Keratinocyte (primary cell): ENCODE measurements at regions not wholly inside any gene's neighbourhood (a gene's known extent, or its start where the extent isn't known, plus 50 kb on each side); places are given as distances from the start of the nearest gene placed in this dataset.

Experiments
- DNase-seq: peaks from one replicate; pipeline ENCODE4 v3.0.0-alpha.2; 2011; ENCODE audit warnings: low read depth, missing footprints, low spot score
- FAIRE-seq: peaks from 2 replicates; lab custom pipeline; 2011; peaks lifted over from hg19 to GRCh38; lab: Jason Lieb, UNC
- H2AFZ ChIP-seq: 2 replicates; pipeline ENCODE4 v1.6.0; 2012; ENCODE audit warnings: low read length, control low read depth, inconsistent platforms; ENCODE audit not compliant: control insufficient read depth
- H3K27ac ChIP-seq: 2 replicates; pipeline ENCODE4 v1.5.1; 2011; ENCODE audit warnings: low read length; ENCODE audit not compliant: control insufficient read depth, insufficient read depth
- H3K27me3 ChIP-seq: 3 replicates; pipeline ENCODE4 v1.6.0; 2011; ENCODE audit warnings: low read length; ENCODE audit not compliant: control insufficient read depth, insufficient read depth; ENCODE audit errors: extremely low read depth
- H3K36me3 ChIP-seq, 2 experiments: 2 replicates in 1 of 2; 3 replicates in 1 of 2; pipeline ENCODE4 v1.5.1; 2011; ENCODE audit warnings: low read length in 2 of 2, mild to moderate bottlenecking in 1 of 2; ENCODE audit not compliant: control insufficient read depth in 2 of 2, insufficient read depth in 2 of 2; ENCODE audit errors: extremely low read depth in 1 of 2
- H3K4me1 ChIP-seq: 3 replicates; pipeline ENCODE4 v1.5.1; 2011; ENCODE audit warnings: low read length; ENCODE audit not compliant: control insufficient read depth, insufficient read depth; ENCODE audit errors: extremely low read depth
- H3K4me2 ChIP-seq: 3 replicates; pipeline ENCODE4 v1.6.0; 2011; ENCODE audit warnings: low read depth, low read length; ENCODE audit not compliant: control insufficient read depth, insufficient read depth; ENCODE audit errors: extremely low read depth
- H3K4me3 ChIP-seq, 3 experiments: fragments of 200-600 bp in 1 of 3; sonication (generic) in 1 of 3; 2 replicates in 2 of 3; 3 replicates in 1 of 3; pipeline ENCODE4 v1.5.1; 2011 to 2016; ENCODE audit warnings: low read length in 3 of 3, mild to moderate bottlenecking in 3 of 3, control low read depth in 2 of 3, inconsistent platforms in 1 of 3, low read depth in 1 of 3, mixed read lengths in 1 of 3, mixed run types in 1 of 3, moderate library complexity in 1 of 3; ENCODE audit not compliant: control insufficient read depth in 2 of 3, insufficient read depth in 2 of 3; ENCODE audit errors: extremely low read depth in 1 of 3
- H3K79me2 ChIP-seq: 2 replicates; pipeline ENCODE4 v1.6.0; 2012; ENCODE audit warnings: low read length; ENCODE audit not compliant: control insufficient read depth, insufficient read depth
- H3K9ac ChIP-seq: 3 replicates; pipeline ENCODE4 v1.6.0; 2011; ENCODE audit warnings: low read length; ENCODE audit not compliant: control insufficient read depth, insufficient read depth; ENCODE audit errors: extremely low read depth
- H3K9me1 ChIP-seq: 3 replicates; pipeline ENCODE4 v1.6.0; 2011; ENCODE audit warnings: low read length; ENCODE audit not compliant: control insufficient read depth, insufficient read depth; ENCODE audit errors: extremely low read depth
- H3K9me3 ChIP-seq: 2 replicates; pipeline ENCODE4 v1.5.1; 2012; ENCODE audit warnings: low read depth, low read length; ENCODE audit not compliant: control insufficient read depth
- H4K20me1 ChIP-seq: 3 replicates; pipeline ENCODE4 v1.6.0; 2011; ENCODE audit warnings: low read length; ENCODE audit not compliant: control insufficient read depth, insufficient read depth; ENCODE audit errors: extremely low read depth
- CTCF ChIP-seq, 3 experiments: IDR thresholded peaks in 1 of 3; conservative IDR thresholded peaks in 1 of 3; optimal IDR thresholded peaks in 1 of 3; 2 replicates in 2 of 3; 3 replicates in 1 of 3; pipeline versions ENCODE3 to v1.5.1; 2011; ENCODE audit warnings: low read length in 3 of 3, mild to moderate bottlenecking in 3 of 3, moderate library complexity in 2 of 3, control low read depth in 1 of 3, inconsistent platforms in 1 of 3; ENCODE audit not compliant: insufficient read depth in 2 of 3; ENCODE audit errors: extremely low read depth in 1 of 3
- EZH2 ChIP-seq: IDR thresholded peaks from one replicate; pipeline ENCODE4 v1.6.1; 2012; ENCODE audit warnings: inconsistent platforms, mild to moderate bottlenecking, low read length, moderate library complexity
- dilution Hi-C: fragments of 300-500 bp; cut with MboI; formaldehyde crosslinking; loops from one replicate; pipeline ENCODE4 v1.7.0; 2020; ENCODE audit warnings: low sequenced_read_pairs; ENCODE audit not compliant: extremely low pct_ligation_motif_present

- H3K4me1 ChIP-seq = no peaks in the 10 kb centered on the region
- DNase-seq = no peak
- no peak overlapping the region for H3K4me2 ChIP-seq
- H3K9me3 ChIP-seq = no peaks in the 10 kb centered on the region
- H3K9ac ChIP-seq = no peak overlapping the region
- H3K27ac ChIP-seq = no peak overlapping the region
- dilution Hi-C loops = no loop called here
- H3K79me2 ChIP-seq = no peaks in the 10 kb centered on the region
- H3K4me3 ChIP-seq = no peak overlapping the region
- H3K27me3 ChIP-seq = no peaks in the 10 kb centered on the region
- H3K9me1 ChIP-seq = no peaks in the 10 kb centered on the region
- H4K20me1 ChIP-seq = no peaks in the 10 kb centered on the region
- TF ChIP-seq EZH2 (no peak), CTCF (optimal IDR thresholded peaks at IDR 0.05 in 1 of 3, IDR thresholded peaks at IDR 0.05 in 1 of 3, conservative IDR thresholded peaks at IDR 0.05 in 1 of 3; ENCODE audit: extremely low read depth in 1 of 3, insufficient read depth in 2 of 3, low read length in 3 of 3) (no peak)
- no peaks in the 10 kb centered on the region for H3K36me3 ChIP-seq
- H2AFZ ChIP-seq = no peak overlapping the region
- FAIRE-seq = no peak
These were observed 306.8 kb downstream of the ETV1 start for GRCh38 chr7:13682626-13683025.

GRCh38 chr7:13687500-13687899 lies 302.0 kb downstream of the ETV1 start:
- Histone ChIP-seq H3K4me1 (no peaks in the 10 kb centered on the region), H4K20me1 (no peaks in the 10 kb centered on the region), H3K9ac (no peak overlapping the region), H3K4me2 (no peak overlapping the region), H2AFZ (no peak overlapping the region), H3K79me2 (no peaks in the 10 kb centered on the region), H3K36me3 (no peaks in the 10 kb centered on the region), H3K27ac (no peak overlapping the region), H3K27me3 (no peaks in the 10 kb centered on the region), H3K4me3 (no peak overlapping the region), H3K9me1 (no peaks in the 10 kb centered on the region), H3K9me3 (no peaks in the 10 kb centered on the region)
- TF ChIP-seq CTCF (optimal IDR thresholded peaks at IDR 0.05 in 1 of 3, IDR thresholded peaks at IDR 0.05 in 1 of 3, conservative IDR thresholded peaks at IDR 0.05 in 1 of 3; ENCODE audit: extremely low read depth in 1 of 3, insufficient read depth in 2 of 3, low read length in 3 of 3) = no peak
- no peak for TF ChIP-seq EZH2
- DNase-seq (no peak), FAIRE-seq (no peak)
- dilution Hi-C loops = no loop called here
